ENCODE measurements at regions not wholly inside any gene's neighbourhood (a gene's known extent, or its start where the extent isn't known, plus 50 kb on each side); places are given as distances from the start of the nearest gene placed in this dataset.

DNA sequence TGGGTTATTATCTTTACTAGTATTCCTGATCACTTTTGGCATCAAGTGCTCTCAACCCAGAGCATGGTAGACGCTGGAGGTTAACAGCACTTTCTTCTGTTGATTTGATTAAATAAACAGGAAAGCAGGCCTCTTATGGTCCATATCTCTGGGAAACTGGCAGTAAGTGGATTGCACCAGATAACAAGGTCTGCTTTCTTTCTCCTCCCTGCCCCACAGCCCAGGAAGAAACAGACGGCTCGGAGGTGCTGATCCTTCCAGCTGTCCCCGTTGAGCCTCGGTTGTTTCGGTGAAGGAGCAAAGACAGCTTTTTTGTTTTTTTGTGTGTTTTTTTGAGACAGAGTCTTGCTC is 100.8 kb upstream of the KCTD1 start:
- intact Hi-C loops (cut with DNase I; ENCODE audit: low total_unique reads) = loop anchor here (2.0 kb wide), 1 partner anchor 264 kb away; no protein-coding TSS in a partner anchor
- H3K27me3 ChIP-seq = no peaks in the 10 kb centered on the region
- H3K27ac ChIP-seq = no peak overlapping the region
- H3K9me3 ChIP-seq = no peaks in the 10 kb centered on the region
- no peak for DNase-seq
- no peaks in the 10 kb centered on the region for H3K36me3 ChIP-seq
- H3K4me1 ChIP-seq = peaks cover 0 to 5% (median 2%) of the 10 kb centered on the region in 4 donors
- TF ChIP-seq, protein P1, sequence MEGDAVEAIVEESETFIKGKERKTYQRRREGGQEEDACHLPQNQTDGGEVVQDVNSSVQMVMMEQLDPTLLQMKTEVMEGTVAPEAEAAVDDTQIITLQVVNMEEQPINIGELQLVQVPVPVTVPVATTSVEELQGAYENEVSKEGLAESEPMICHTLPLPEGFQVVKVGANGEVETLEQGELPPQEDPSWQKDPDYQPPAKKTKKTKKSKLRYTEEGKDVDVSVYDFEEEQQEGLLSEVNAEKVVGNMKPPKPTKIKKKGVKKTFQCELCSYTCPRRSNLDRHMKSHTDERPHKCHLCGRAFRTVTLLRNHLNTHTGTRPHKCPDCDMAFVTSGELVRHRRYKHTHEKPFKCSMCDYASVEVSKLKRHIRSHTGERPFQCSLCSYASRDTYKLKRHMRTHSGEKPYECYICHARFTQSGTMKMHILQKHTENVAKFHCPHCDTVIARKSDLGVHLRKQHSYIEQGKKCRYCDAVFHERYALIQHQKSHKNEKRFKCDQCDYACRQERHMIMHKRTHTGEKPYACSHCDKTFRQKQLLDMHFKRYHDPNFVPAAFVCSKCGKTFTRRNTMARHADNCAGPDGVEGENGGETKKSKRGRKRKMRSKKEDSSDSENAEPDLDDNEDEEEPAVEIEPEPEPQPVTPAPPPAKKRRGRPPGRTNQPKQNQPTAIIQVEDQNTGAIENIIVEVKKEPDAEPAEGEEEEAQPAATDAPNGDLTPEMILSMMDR (IDR thresholded peaks at IDR 0.05) = no peak
- H3K4me3 ChIP-seq = no peak overlapping the region

DNA sequence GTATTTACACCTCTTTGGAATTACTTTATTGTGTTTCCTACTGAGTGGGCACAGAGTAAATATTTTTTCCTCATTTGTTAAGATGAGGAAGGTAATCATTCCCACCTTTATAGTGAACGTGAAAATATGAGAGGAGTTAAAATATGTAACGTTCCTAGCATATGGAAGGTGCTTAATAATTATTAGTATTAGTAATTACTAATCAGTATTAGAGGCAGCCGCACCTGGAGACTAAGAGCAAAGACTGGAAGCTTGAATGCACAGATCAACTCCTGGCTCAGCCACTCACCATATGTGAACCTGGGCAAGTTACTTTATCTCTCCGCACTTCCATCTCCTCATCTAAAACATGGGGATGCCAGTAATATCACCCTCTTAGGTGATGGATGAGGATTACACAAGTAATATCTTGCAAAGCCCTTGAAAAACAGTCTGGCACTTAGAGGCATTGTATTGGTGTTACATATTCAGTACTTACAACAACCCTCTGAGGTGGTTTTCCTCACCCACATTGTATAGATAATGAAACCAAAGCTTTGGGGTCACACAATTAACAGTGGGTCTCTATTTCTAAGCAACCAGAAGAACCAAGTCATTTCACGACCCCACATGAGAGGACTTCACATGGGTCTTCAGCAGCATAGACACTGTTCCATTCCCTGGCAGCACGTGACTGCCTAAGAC is 100.3 kb upstream of the KCTD1 start:
- no peaks in the 10 kb centered on the region for H3K9me3 ChIP-seq
- TF ChIP-seq, protein P1 (IDR thresholded peaks at IDR 0.05) = no peak
- no peaks in the 10 kb centered on the region for H3K27me3 ChIP-seq
- intact Hi-C loops (cut with DNase I; ENCODE audit: low total_unique reads) = loop anchor here (2.0 kb wide), 1 partner anchor 264 kb away; no protein-coding TSS in a partner anchor
- H3K36me3 ChIP-seq = no peaks in the 10 kb centered on the region
- no peak for DNase-seq
- no peak overlapping the region for H3K27ac ChIP-seq
- no peak overlapping the region for H3K4me3 ChIP-seq
- H3K4me1 ChIP-seq = peaks cover 0 to 5% (median 2%) of the 10 kb centered on the region in 4 donors

DNA sequence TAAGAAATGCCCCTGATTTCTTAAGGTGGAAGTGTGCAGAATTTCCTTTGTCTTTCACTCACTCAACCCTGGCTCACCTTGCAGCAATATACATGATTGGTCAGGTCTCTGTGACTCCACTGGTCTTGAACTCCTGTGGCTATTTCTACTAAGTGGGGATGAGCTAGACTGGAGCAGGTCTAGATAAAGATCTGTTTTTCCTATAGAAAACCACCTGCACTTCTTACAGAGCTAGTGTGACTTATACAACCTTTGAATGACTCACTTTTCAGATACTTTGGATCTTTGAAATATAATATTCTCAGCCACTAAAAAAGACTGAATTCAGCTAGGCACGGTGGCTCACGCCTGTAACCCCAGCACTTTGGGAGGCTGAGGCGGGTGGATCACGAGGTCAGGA is 98.5 kb upstream of the KCTD1 start:
- intact Hi-C loops (cut with DNase I; ENCODE audit: low total_unique reads) = no loop called here
- H3K9me3 ChIP-seq = no peaks in the 10 kb centered on the region
- no peak overlapping the region for H3K4me3 ChIP-seq
- H3K27ac ChIP-seq = no peak overlapping the region
- no peaks in the 10 kb centered on the region for H3K36me3 ChIP-seq
- peaks cover 0 to 5% (median 2%) of the 10 kb centered on the region in 4 donors for H3K4me1 ChIP-seq
- TF ChIP-seq, protein P1 (IDR thresholded peaks at IDR 0.05) = no peak
- H3K27me3 ChIP-seq = no peaks in the 10 kb centered on the region
- DNase-seq = no peak

DNA sequence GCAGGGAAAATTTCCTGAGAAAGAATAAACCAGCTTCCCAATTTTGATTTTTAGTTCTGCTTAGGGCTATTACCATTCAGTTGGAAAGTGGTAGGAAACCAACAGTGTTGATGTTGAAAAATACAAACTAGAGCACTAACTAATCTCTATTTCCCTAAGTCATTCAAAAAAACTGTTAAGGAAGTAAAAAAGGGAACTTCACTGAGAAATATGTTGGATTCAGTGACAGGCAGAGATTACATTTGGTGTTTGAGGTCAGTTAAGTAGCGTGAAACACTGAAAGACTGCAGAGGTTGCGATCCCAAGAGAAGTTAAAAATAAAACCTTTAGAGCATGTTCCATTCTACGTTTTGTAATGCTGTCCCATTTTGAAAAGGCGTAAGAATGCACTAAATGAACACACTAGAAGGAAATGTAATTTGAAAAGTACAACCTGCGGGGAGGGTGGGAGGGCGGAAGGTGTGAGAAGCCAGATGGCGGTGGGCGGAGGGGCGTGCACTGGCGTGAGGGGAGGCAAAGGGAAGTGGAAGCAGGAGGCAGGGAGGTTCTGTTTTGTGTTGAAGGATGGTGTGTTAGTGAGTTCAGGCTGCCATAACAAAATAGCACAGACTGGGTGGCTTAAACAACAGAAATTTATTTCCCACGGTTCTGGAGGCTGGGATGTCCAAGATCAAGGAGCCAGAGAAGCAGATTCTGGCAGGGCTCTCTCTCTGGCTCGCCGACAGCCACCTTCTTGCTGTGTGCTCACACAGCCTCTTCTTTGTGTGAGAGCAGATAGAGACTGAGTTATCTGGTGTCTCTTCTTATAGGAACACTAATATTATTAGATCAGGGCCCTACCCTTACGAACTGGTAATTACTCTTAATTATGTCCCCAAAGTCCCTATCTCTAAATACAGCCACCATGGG is 94.3 kb upstream of the KCTD1 start:
- Histone ChIP-seq H3K9me3 (no peaks in the 10 kb centered on the region), H3K4me3 (no peak overlapping the region), H3K27ac (no peak overlapping the region), H3K4me1 (no peaks in the 10 kb centered on the region), H3K36me3 (no peaks in the 10 kb centered on the region), H3K27me3 (no peaks in the 10 kb centered on the region)
- DNase-seq = no peak
- TF ChIP-seq, protein P1 (IDR thresholded peaks at IDR 0.05) = no peak
- intact Hi-C loops (cut with DNase I; ENCODE audit: low total_unique reads) = no loop called here

DNA sequence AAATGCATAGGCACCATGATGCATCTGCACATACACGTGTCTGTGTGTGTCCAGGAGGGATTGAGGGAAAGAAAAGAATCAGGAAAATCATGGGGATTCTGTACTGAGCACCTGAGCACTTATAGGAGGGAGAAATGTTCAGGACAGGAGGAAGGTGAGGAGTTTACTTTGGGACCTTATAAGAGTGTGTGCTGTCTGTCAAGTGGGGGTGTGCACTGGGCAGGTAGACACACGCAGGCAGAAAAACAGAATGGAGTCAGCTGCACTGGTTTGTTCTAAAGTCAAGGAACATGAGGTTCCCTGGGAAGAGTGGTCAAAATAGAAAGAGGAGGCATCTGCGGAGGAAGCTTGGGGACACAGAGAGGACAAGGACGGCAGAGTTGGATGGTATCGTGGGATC is 92.2 kb upstream of the KCTD1 start:
- Histone ChIP-seq H3K4me1 (no peaks in the 10 kb centered on the region), H3K4me3 (no peak overlapping the region), H3K27me3 (no peaks in the 10 kb centered on the region), H3K27ac (no peak overlapping the region), H3K36me3 (no peaks in the 10 kb centered on the region), H3K9me3 (no peaks in the 10 kb centered on the region)
- TF ChIP-seq, protein P1 (IDR thresholded peaks at IDR 0.05) = no peak
- intact Hi-C loops (cut with DNase I; ENCODE audit: low total_unique reads) = no loop called here
- DNase-seq = no peak
